ENCODE measurements at regions not wholly inside any gene's neighbourhood (a gene's known extent, or its start where the extent isn't known, plus 50 kb on each side); places are given as distances from the start of the nearest gene placed in this dataset.

DNA sequence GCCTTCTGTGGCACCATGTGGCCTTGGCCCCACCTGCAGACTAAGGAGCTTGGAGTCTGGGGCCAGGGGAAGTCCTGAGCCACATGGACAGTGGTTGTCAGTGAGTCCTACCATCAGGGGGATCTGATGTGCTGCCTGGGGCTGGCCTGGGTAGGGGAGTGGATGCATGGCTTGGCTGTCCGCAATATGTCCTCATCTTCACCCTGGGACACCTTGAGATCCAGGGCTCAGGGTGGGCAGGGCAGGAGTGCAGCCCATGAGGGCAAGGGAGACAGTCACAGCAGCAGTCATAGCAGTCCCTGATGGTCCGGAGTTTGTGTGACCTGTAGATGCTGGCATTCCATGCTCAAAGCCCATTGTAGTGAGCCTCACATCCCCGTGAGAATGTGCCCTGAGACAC lies 256.8 kb upstream of the B3GAT1 start:
- TF ChIP-seq POLR2A (IDR thresholded peaks at IDR 0.05): no peak
- TF ChIP-seq, protein P1, sequence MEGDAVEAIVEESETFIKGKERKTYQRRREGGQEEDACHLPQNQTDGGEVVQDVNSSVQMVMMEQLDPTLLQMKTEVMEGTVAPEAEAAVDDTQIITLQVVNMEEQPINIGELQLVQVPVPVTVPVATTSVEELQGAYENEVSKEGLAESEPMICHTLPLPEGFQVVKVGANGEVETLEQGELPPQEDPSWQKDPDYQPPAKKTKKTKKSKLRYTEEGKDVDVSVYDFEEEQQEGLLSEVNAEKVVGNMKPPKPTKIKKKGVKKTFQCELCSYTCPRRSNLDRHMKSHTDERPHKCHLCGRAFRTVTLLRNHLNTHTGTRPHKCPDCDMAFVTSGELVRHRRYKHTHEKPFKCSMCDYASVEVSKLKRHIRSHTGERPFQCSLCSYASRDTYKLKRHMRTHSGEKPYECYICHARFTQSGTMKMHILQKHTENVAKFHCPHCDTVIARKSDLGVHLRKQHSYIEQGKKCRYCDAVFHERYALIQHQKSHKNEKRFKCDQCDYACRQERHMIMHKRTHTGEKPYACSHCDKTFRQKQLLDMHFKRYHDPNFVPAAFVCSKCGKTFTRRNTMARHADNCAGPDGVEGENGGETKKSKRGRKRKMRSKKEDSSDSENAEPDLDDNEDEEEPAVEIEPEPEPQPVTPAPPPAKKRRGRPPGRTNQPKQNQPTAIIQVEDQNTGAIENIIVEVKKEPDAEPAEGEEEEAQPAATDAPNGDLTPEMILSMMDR (IDR thresholded peaks at IDR 0.05): no peak

Data from right lobe of liver (tissue), 4 donors.